Smooth muscle cell of the brain vasculature (primary cell): ENCODE measurements at regions not wholly inside any gene's neighbourhood (a gene's known extent, or its start where the extent isn't known, plus 50 kb on each side); places are given as distances from the start of the nearest gene placed in this dataset.

Experiments used
- DNase-seq: peaks from one replicate; pipeline ENCODE4 v3.0.0-alpha.2; 2012; ENCODE audit warnings: low read depth, low spot score

DNA sequence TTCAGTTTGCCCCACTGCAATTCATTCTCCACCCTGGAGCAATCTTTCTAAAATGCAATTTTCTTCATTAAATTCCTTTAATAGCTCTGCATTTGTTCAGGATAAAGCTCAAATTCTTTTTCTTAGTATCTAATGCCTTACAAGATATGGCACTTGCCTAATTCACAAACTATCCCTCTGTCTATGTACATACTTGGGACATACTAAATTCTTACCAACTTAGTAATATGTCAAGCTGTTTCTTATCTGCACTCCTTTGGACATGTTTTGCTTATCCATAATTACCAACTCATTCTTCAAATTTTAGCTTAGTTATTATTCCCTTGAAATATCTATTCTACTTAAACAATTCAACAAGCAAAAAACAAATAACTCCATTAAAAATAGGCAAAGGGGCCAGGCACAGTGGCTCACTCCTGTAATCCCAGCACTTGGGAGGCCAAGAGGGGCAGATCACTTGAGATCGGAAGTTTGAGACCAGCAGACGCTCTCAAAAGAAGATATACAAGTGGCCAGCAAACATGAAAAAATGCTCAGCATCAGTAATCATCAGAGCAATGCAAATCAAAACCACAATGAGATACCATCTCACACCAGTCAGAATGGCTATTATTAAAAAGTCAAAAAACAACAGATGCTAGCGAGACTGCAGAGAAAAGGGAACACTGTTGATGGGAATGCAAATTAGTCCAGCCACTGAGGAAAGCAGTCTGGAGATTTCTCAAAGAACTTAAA, 96.9 kb downstream of the FAM76B start:
- no peak for DNase-seq

DNA sequence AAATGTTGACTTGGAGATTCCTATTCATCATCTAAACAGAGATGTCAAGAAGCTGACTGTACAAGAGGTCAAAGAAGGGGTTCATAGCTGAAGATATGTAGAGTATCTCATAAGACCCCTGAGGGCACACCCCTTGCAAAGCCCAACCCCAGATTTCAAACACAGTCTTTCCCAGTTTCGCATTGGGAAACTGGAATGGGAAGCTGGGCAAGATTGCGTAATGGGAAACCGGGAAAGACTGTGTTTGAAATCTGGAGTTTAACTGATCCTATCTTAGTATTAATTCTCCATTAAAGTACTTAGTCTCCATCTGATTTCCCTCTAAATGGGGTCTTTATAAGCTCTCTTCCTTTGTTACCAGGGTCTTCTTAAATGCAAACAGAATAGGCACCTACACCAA, 99.5 kb downstream of the FAM76B start:
- no peak for DNase-seq

DNA sequence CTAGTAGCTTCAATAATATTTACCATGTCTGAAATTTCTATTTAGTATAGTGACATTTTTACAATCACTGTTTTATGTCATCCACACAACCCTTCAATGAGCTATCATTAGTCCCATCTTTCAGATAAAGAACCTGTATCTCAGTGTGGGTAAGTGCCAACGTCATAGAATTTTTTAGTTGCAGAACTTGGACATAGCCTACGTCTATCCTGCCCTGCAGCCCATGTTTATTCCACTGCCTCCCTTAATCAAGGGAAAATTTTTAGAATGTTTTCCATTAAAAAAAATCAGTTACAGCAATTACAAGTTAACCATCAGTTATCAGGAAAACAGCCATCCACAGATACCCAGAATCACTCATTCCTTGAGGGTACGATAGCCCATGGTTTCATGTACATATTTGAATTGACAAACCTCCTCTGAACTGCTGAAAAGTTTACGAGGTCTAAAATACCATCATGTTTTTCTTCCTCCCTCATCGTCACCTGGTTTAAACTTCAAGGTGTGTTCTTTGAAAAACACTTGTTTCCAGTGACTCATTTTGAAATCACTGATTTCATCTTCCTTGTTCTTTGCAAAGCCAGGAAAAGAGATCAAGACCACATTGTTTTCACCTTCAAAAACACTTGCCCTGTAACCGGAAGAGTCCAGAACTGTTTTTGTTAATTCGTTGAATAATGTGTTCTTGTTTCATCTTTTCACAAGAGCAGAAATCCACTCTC, 100.9 kb downstream of the FAM76B start:
- DNase-seq, result no peak

DNA sequence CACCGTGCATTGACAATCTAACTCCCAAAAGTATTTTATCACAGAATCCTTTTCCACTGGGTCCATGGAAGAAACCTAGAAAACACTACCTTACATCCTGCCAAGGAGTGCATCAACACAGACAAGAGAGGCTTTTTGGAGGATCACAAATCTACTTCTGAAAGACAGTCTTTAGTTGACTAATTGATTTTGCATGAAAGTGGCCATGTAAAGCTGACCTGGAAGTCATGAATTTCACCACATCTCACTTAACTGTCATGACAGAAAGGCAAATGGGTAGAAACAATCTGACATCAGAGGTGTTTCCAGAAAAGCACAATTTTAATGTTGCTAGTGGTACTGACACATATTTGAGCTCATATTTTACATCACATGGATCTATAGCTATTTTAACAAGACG, 101.6 kb downstream of the FAM76B start:
- DNase-seq, result no peak

DNA sequence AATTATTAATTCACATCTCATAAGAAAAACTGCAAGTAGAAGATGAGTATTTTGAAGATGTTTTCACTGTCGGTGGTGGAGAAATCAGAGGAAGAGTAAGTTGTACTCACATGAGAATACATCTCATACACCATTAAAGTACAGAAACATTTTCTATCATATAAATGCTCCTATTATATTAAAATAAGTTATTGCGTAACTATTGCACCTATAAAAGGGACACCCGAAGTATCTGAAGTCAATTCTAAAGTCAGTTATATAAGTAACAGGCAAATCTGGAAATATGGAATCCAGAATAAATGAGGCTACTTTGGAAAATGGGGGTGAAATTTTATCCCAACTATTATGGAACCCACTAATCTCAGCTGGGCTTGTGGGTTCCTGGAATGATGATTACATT, 103.3 kb downstream of the FAM76B start:
- no peak for DNase-seq

DNA sequence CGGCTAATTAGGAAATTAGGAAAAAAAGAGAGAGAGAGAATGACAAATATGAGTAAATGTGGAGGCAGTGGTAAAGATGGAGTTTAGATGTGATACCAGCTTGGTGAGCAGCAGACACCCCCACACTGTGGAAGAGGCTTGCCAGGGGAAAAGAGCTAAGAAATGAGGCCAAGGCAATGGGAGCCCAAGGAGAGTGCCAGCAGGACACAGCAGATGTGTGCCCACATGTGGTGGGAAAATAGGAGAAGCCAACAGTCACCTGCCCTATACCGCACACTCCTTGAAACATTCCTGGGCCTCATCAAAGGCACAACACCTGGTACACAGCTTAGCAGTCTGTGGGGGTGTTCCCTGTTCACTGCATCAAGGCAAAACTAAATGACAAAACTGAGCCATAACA, 104.9 kb downstream of the FAM76B start:
- DNase-seq, result no peak

DNA sequence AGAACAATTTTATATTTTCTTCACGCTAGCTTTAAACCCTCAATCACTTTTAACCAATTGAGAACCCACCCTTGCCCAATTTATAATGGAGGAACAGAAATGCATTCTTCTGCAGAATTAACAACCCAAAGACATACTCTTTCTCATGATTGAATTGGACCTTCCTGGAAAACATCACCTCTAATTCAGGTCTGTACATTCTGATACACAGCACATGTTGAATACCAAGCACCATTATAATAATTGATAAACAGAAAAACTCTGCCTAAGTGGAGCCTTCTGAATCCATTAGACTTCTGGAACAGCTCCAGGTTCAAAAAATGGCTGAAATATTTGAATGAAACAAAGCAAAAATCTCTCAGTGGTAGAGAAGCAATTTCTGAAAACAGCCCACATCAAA, 105.4 kb downstream of the FAM76B start:
- no peak for DNase-seq

DNA sequence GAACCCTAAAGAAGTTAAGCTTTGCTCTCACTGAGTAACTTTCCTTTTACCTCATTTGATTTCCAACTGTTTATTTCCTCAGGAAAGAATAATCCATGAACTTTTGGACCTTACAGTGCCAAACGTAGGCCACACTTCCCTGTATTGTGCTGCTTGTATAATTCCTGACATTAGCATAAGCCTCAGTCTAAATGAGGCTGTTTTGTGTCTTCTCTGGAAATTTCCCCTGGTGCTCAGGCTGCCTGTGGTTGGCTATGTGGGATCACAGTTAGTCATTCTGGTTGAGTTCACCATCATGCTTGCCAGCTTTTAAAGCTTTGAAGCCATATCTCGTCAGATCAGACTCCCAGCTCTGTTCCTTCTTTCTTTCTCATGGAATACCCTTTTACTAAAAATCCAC, 107.0 kb downstream of the FAM76B start:
- DNase-seq, result no peak

DNA sequence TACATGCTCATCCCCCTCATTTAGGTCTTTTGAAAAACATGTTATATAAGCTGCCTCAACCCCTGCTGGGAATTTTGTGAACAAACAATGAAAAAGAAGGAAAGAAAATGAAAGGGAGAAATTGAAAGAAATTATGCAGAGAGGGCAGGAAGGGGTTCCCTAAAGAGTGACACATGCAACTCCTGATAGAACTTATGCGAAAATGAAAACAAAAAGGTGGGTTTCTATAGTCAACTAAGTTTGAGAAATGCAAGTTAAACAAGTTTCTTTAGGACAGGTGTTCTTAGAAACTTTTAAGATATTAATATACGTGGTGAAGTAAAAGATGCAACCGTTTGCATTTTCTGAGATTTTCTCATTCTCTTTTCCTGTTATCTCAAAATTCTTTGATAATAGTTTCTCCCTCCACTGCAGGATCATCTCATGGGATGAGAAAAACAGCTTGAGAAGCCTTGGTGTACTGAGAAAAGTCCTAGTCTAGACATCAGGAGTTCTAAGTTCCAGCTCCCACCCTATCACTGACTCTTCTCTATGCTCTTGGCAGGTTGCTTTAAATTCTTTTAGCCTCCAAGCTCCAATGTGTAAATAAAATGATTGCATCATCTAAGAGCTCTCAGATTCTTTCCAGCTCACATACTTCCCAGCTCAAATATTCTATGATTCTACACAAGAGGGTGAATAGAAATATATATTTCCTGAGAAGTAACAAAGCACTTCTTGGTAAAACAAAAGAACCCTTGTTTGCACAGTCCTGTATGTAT, 109.2 kb downstream of the FAM76B start:
- DNase-seq, result no peak

DNA sequence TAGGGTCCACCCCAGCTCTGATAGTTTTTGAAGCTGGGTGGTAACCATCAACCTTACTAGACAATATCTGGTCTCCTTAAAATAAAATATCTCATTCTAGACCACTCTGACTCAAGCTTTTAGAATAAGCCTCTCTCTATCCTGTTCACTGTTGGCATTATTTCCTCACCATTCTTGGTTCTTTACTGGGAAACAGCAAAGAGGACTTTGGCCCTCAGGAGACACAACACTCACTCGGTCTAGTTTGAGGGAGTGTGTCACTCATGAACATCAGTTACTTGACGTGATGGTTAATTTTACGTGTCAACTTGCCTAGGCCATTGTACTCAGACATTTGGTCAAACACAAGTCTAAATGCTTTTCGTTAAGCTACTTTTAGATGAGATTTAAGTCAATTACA, 110.6 kb downstream of the FAM76B start:
- DNase-seq, result no peak

DNA sequence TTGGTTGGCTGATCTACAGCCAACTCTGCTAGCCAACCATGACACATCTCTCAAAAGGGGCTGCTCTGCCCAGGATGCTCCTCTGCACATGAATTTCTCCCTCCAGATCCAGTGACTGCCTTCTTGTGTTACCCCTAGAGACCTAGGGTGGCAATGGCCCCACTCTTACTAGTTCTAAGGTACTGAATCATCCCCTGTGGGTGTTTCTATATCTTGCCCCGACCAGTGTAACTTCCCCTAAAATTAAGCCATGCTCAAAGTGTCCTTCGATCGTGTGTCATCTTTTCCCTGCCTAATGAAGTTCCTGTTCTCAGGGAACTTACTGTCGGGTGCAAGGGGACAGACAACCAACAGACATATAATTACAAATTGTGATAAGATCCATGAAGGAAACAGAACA, 113.3 kb downstream of the FAM76B start:
- DNase-seq, result no peak

DNA sequence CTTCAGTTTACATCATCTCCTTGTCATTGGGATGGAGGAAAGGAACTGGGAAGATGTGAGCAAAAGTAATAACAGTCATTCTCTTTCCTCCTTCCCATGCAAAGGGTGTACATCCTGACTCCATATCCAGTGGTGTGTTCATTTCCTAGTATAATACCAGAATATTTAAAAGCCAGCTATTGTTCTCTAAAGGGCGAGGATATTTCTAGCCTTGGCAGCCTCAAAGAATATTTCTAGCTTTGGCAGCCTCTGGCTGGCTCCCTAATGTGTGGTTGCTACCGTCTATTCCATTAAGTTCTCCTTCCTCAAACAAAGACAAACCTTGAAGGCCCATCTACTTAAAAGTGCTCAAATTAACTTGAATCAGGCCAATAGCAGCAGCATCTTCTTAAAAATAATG, 114.0 kb downstream of the FAM76B start:
- DNase-seq, result no peak

DNA sequence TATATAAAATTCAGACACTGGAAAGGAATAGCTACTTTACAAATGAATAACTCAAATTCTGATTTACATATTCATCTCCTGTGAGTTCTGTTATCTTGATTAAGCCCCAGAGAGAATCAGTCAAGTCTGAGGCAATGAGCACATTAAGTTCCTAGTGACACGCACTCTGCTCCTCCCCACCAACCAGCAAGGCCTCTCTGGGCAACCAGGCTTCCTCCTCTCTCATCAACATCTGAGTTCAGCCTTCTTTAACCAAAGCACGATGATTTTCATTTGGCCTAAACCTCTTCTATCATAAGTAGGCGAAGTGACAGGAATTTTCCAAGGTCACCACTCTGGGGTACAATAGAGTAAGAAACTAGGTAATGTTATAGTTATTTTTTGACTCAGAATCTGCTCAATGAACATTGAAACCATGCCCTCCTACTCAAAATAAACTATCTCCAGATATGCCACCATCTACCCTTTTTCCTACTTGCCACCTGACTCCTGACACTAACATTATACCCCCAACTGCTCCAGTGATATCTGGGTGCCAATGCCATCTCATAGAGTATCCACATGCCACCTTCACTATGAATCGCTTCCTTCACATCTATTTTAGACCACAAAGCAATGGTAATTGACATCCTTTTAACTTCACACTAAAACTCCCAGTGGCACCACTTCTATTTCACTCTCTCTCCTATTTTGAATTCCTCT, 114.8 kb downstream of the FAM76B start:
- no peak for DNase-seq

DNA sequence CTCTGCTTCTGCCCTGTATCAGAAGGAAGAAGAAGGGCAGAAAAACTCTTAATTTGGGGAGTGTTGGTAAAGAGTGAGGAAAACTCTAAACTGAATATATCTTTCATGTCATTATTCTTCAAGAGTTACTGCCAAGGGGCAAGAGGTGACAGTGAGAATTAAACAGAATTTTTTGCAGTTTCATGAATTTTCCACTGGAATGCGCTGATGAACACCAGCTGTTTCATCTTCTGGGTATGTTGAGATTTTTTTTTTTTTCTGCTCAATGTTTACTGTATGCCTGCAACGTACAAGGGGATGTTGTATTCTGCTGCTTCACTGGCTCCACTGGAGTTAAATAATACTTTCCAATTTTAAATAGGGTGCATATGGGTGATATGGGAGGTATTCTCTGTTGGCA, 117.8 kb downstream of the FAM76B start:
- no peak for DNase-seq

DNA sequence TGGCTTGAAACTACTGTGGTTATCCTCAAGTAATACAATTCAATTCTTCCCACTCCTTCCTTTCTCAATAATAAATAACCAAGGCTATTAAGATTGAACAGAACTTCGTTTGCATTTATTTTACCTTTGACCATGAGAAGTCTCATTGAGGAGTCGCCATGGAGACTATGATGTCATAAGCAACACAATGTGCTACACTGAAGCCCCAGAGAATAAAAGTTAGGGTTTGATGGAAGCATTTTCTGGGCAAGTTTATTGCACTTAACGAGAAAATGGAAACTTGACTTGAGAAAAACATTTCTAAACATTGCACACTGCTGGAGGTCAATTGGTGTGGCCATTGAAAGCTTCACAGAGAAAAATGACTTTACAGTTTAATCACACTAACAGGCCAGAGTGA, 121.5 kb downstream of the FAM76B start:
- no peak for DNase-seq

DNA sequence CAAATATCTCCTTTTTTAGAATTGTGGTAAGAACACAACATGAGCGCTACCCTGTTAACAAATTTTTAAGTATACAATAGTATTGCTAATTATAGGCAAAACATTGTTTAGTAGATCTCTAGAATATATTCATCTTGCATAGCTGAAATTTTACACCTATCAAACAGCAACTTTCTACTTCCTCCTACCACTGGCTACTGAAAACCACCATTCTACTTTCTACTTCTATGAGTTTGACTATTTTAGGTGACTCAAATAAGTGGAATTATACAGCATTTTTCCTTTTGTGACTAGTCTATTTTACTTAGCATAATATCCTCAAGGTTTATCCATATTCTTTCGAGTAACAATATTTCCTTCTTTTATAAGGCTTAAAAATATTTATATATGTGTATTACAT, 128.4 kb downstream of the FAM76B start:
- DNase-seq, result no peak

DNA sequence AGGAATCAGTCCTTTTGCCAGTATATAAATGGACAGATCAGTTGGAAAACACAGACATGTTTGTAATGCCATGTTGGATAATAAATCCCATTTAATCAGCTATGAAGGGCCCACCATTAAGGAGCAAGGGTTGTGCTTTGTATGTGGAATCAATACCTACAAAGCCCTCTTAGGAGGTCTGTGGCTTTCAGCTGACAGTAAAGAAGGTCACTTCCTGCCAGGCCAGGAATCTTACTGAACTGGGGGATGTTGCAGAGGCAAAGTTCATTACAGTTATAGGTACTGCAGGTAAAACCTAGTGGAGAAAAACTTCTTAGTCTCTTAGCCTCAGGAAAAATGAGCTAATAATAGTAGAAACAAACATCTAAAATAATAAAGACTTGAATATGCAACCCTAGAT, 129.5 kb downstream of the FAM76B start:
- no peak for DNase-seq

DNA sequence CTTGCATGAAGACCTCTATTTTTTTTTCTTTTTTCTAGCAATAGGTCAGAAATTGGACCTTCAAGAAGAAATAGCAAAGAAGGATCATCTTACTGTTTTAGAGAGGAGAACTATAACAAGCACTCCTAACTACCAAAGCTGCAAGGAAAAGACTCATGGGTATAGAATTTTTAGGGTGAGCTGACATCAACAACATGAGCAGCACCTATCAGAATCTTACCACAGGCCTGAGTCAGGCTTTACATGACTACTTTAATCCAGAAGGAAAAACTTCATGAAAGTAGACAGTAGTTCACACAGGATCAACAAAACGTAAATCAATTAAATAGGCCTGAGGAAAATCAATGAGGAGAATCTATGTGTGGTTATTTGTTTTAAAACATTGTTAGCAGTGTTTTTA, 130.5 kb downstream of the FAM76B start:
- no peak for DNase-seq

DNA sequence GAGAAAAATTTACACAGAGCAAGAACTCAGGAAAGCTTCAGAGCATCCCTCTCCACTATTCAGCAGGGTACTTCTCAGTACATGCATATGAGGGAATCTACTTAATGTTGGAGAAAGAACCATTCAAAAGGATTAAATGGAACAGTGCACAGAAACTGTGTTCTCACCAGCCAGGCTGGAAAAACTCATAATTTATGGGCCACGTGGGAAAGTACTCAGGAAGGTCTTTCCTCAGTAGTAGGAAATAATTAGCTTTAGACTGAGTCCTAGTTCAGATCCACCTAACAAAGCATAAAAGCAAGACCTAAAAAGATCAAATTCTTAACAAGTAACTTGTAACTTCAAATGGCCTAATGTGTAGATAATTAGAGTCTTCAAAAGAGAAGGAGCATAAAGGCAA, 134.0 kb downstream of the FAM76B start:
- no peak for DNase-seq

DNA sequence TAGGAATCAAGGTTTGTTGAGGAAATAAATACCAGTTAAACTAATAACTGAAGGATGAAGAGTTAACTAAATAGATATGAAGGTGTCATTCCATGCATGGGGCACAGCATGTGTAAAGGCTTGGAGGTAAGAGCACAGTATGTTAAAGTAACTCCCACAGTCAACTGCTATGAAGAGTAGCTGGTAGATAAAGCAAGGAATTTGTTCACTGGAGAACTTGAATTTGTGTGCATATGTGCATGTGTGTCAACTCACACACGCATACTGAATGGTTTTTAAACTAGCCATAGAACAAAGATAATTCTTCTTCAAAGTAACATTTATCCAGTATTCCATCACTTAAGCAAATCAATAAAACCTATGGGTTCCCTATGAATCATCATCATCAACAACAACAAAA, 135.9 kb downstream of the FAM76B start:
- no peak for DNase-seq

DNA sequence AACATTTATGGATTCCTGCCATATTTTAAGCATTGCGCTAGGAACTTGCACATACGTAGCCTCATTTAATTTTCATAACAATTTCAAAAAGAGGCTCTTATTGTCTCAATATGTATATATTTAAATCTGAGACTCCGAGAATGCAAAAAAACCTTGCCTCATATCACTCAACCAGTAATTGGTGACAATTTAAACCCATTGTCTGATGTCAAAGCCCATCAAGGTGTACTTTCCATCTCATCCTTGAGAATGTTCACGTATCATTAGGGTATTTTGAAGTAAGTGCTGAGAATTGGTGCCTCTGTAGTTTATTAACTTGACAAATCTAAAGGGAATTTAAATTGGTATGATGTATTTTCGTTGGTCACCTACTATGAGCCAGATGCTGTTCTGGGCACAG, 136.5 kb downstream of the FAM76B start:
- DNase-seq, result no peak

DNA sequence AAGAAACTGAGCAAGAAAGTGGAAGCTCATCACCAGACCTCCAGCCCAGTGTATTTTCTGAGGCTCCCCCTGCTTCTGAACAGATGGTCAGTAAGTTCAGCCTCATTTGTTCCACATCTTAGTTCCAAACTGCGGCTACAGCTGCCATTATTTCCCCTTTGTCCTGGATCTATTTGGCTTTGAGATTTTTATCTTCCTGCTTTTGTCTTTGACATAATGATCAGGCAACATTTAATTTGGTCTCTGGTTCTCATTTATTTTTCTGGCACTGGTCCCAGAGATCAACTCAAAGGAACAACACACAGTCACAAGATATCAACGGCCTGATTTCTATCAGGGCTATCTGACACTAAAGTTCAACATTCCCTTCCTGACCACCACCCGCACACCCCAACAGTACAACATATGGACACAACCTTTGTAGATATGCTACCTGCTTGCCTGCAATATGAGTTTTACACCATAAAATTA, 137.5 kb downstream of the FAM76B start:
- no peak for DNase-seq
